NAMALWA (cell line): ENCODE measurements at regions not wholly inside any gene's neighbourhood (a gene's known extent, or its start where the extent isn't known, plus 50 kb on each side); places are given as distances from the start of the nearest gene placed in this dataset.

Source experiments
- DNase-seq: peaks from one replicate; pipeline ENCODE4 v3.0.0-alpha.2; 2015; ENCODE audit warnings: low spot score

DNA sequence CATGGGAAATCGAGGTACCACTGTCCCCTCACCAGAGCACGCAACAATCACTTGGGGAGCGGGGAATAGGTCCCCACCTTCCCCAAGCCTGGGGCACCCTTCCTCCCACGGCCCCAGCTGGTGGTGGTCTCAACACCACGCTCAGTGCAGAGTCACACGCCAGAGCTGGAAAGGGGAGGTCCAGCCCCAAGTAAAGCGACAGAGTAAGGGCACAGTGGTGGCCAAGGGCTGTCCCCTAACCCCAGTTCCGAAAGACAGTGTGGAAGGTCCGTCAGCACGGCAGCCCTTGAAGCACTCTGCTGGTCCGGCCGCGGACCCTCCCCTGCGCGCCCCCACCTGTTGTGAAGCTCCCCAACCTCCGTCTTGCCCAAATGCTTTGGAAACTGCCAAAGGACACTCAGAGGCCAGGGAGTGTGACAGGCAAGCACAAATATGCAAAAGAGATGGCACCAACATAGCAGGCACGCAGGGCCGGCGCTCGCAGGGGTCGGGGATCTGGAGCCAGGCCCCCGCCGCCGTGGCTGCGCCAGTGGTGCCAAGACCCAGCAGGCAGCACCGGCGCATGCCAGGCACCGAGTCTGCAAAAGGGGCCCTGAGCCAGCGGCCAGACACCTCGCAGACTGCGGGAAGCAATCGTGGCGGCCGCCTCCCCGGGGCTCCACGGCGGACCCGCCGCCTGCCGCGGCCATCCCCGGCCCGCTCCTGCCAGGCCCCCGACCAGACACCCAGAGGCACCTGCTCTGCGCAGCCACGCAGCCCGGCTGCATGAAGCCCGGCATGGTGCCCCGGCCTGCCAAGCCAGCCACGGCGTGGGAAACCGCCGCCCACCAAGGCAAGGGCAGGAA is 51.6 kb upstream of the SRRM3 start:
- DNase-seq: no peak
